Suppressor macrophage treated with lipopolysaccharide for 1 hour (primary cell): ENCODE measurements at regions not wholly inside any gene's neighbourhood (a gene's known extent, or its start where the extent isn't known, plus 50 kb on each side); places are given as distances from the start of the nearest gene placed in this dataset.

Experiments
- DNase-seq, 3 donors: peaks; one replicate each; pipeline ENCODE4 v3.0.0-alpha.2; 2020 to 2022

GRCh38 chr1:96340686-96341085, 380.9 kb upstream of the PTBP2 start:
- peak; percentile 57 to 76 (median 61) for DNase-seq

GRCh38 chr1:96346719-96347118, 374.9 kb upstream of the PTBP2 start:
- DNase-seq = no peak

- no peak for DNase-seq
These were observed 371.7 kb upstream of the PTBP2 start for GRCh38 chr1:96349896-96350295.

- no peak for DNase-seq
These were observed 368.9 kb upstream of the PTBP2 start for GRCh38 chr1:96352733-96353132.

- no peak for DNase-seq
These were observed 366.1 kb upstream of the PTBP2 start for GRCh38 chr1:96355521-96355920.

GRCh38 chr1:96355961-96356360, 365.6 kb upstream of the PTBP2 start:
- no peak for DNase-seq

- peak in 2 of 3 donors; percentile 25 for DNase-seq
These were observed 364.3 kb upstream of the PTBP2 start for GRCh38 chr1:96357141-96357765.

GRCh38 chr1:96358057-96358456, 363.5 kb upstream of the PTBP2 start:
- DNase-seq = no peak

- peak in 1 of 3 donors; percentile 15 for DNase-seq
These were observed 361.4 kb upstream of the PTBP2 start for GRCh38 chr1:96360036-96360795.

- peak; percentile 45 to 82 (median 68) for DNase-seq
These were observed 360.2 kb upstream of the PTBP2 start for GRCh38 chr1:96361271-96361856.

- peak in 2 of 3 donors; percentile 8 to 15 for DNase-seq
These were observed 359.6 kb upstream of the PTBP2 start for GRCh38 chr1:96361961-96362360.

GRCh38 chr1:96362623-96363022, 359.0 kb upstream of the PTBP2 start:
- peak; percentile 75 to 94 (median 93) for DNase-seq

- peak; percentile 24 to 54 (median 28) for DNase-seq
These were observed 357.8 kb upstream of the PTBP2 start for GRCh38 chr1:96363826-96364225.

- DNase-seq = no peak
These were observed 357.0 kb upstream of the PTBP2 start for GRCh38 chr1:96364576-96364975.

- DNase-seq = no peak
These were observed 356.5 kb upstream of the PTBP2 start for GRCh38 chr1:96365076-96365475.

- DNase-seq = no peak
These were observed 355.8 kb upstream of the PTBP2 start for GRCh38 chr1:96365596-96366390.

GRCh38 chr1:96366516-96366915, 355.1 kb upstream of the PTBP2 start:
- peak in 1 of 3 donors; percentile 15 for DNase-seq

- DNase-seq = no peak
These were observed 353.8 kb upstream of the PTBP2 start for GRCh38 chr1:96367791-96368190.

GRCh38 chr1:96370757-96371156, 350.8 kb upstream of the PTBP2 start:
- peak in 2 of 3 donors; percentile 1 to 19 for DNase-seq

- DNase-seq = no peak
These were observed 348.7 kb upstream of the PTBP2 start for GRCh38 chr1:96372881-96373280.

- no peak for DNase-seq
These were observed 347.4 kb upstream of the PTBP2 start for GRCh38 chr1:96374076-96374762.

GRCh38 chr1:96376846-96377245, 344.7 kb upstream of the PTBP2 start:
- no peak for DNase-seq

GRCh38 chr1:96384611-96385010, 337.0 kb upstream of the PTBP2 start:
- no peak for DNase-seq
